Neutrophil (primary cell): ENCODE measurements at regions not wholly inside any gene's neighbourhood (a gene's known extent, or its start where the extent isn't known, plus 50 kb on each side); places are given as distances from the start of the nearest gene placed in this dataset.

ENCODE experiments used
- H3K27ac ChIP-seq: fragments of 200-600 bp; sonication (generic); 2 replicates; pipeline ENCODE4 v1.5.1; 2016; ENCODE audit warnings: mild to moderate bottlenecking, moderate library complexity
- H3K27me3 ChIP-seq: fragments of 200-600 bp; sonication (generic); 2 replicates; pipeline ENCODE4 v1.6.0; 2016; ENCODE audit warnings: mild to moderate bottlenecking
- H3K36me3 ChIP-seq: fragments of 200-600 bp; sonication (generic); 2 replicates; pipeline ENCODE4 v1.5.1; 2017
- H3K4me1 ChIP-seq, 2 experiments: fragments of 200-600 bp in 1 of 2; sonication (generic) in 1 of 2; 1 replicate in 1 of 2; 2 replicates in 1 of 2; pipeline versions ENCODE4 v1.5.1 to v1.6.1; 2013 to 2016; ENCODE audit warnings: low read depth in 1 of 2, low read length in 1 of 2, mild to moderate bottlenecking in 1 of 2, moderate library complexity in 1 of 2; ENCODE audit not compliant: control insufficient read depth in 1 of 2, insufficient read depth in 1 of 2
- H3K4me3 ChIP-seq, 2 experiments: fragments of 200-600 bp in 1 of 2; sonication (generic) in 1 of 2; 1 replicate in 1 of 2; 2 replicates in 1 of 2; pipeline ENCODE4 v1.5.1; 2013 to 2016; ENCODE audit warnings: low read depth in 1 of 2, low read length in 1 of 2, mild to moderate bottlenecking in 1 of 2, moderate library complexity in 1 of 2
- H3K9me3 ChIP-seq: fragments of 200-600 bp; sonication (generic); 2 replicates; pipeline ENCODE4 v1.5.1; 2016
- TF ChIP-seq, protein P1 (sequence below): fragments of 200-600 bp; sonication (generic); IDR thresholded peaks from 2 replicates; pipeline ENCODE4 v1.5.1; 2016; ENCODE audit warnings: antibody characterized with exemption

DNA sequence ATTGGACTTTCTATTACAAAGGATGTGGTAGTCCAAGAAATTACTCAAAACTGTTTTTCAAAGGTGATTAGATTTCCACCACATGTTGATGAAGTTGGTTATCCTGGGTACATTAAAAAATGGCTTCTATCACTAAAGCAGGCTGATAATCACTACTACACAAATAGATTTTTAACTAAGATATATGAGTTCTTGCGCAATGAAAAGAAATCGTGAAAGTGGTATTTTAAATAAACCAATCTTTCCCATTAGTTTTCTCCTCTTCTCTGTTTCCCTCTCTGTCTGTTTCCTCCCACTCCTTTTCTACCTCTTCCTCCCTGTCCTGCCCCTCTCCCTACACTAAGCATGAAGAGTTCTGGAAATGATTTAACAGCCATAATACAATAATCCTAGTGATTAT is 487.9 kb upstream of the CITED2 start:
- TF ChIP-seq, protein P1, sequence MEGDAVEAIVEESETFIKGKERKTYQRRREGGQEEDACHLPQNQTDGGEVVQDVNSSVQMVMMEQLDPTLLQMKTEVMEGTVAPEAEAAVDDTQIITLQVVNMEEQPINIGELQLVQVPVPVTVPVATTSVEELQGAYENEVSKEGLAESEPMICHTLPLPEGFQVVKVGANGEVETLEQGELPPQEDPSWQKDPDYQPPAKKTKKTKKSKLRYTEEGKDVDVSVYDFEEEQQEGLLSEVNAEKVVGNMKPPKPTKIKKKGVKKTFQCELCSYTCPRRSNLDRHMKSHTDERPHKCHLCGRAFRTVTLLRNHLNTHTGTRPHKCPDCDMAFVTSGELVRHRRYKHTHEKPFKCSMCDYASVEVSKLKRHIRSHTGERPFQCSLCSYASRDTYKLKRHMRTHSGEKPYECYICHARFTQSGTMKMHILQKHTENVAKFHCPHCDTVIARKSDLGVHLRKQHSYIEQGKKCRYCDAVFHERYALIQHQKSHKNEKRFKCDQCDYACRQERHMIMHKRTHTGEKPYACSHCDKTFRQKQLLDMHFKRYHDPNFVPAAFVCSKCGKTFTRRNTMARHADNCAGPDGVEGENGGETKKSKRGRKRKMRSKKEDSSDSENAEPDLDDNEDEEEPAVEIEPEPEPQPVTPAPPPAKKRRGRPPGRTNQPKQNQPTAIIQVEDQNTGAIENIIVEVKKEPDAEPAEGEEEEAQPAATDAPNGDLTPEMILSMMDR, result no peak
- Histone ChIP-seq H3K9me3 (no peaks in the 10 kb centered on the region), H3K36me3 (no peaks in the 10 kb centered on the region), H3K27ac (no peak overlapping the region), H3K27me3 (no peaks in the 10 kb centered on the region), H3K4me3 (no peak overlapping the region), H3K4me1 (no peaks in the 10 kb centered on the region)

DNA sequence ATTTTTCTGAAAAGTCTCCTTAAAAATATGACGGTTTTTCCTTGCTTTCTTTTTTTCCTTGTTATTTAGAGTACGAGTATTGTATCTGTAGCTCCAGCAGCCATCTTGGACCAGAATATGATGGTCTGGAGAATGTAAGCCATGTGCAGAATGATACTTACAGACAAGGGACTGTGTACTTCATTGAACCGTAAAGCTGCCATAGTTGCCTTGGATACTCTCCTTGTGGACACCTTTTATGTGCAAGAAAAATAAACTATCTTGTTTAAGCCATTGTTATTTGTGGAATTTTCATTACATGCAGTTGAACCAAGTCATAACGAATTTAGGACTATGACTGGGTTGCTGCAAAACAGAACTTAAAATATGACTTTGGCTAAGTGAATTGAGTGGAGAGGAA is 485.8 kb upstream of the CITED2 start:
- H3K4me1 ChIP-seq, result no peaks in the 10 kb centered on the region
- H3K9me3 ChIP-seq, result no peaks in the 10 kb centered on the region
- H3K27me3 ChIP-seq, result no peaks in the 10 kb centered on the region
- H3K27ac ChIP-seq, result no peak overlapping the region
- no peaks in the 10 kb centered on the region for H3K36me3 ChIP-seq
- TF ChIP-seq, protein P1, result no peak
- no peak overlapping the region for H3K4me3 ChIP-seq

DNA sequence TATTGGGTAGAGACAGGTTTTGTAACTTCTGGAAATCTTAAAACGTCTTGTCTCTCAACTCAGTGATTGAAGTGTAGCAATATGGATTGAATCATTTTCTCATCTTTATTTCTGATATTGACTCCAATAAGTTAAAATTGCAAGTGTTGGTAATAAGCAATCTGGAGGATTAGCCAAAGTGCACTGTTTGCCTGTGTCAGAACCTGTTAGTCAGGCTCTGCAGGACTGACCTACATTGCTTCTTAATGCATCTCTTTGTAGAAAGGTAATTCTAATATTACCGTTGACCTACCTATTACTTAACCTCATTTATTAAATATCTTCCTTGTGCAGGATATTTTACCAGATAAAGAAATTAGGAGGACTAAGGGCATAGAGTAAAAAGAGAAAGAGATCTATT is 484.0 kb upstream of the CITED2 start:
- Histone ChIP-seq H3K4me3 (no peak overlapping the region), H3K4me1 (no peaks in the 10 kb centered on the region), H3K9me3 (no peaks in the 10 kb centered on the region), H3K27me3 (no peaks in the 10 kb centered on the region), H3K27ac (no peak overlapping the region), H3K36me3 (no peaks in the 10 kb centered on the region)
- TF ChIP-seq, protein P1, result no peak

DNA sequence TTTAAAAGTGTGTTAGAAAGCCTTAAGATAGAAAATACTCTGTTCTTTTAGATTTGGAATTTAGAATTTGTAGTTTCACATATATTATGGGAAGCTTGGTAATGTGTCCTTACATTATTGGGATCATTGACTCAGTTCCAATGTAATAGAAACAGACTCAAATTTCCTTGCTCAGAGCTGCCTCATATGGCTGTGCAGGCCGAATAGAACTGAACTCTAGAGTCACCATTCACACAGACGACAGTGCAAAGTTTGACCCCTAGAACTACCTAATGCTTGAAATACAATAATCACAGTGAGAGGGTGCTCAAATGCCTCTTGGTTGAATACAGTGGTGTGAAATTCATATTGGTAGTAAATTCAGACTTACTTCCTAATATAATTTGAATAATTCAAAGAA is 482.7 kb upstream of the CITED2 start:
- Histone ChIP-seq H3K9me3 (no peaks in the 10 kb centered on the region), H3K4me3 (no peak overlapping the region), H3K27me3 (no peaks in the 10 kb centered on the region), H3K4me1 (no peaks in the 10 kb centered on the region), H3K27ac (no peak overlapping the region), H3K36me3 (no peaks in the 10 kb centered on the region)
- TF ChIP-seq, protein P1, result no peak

DNA sequence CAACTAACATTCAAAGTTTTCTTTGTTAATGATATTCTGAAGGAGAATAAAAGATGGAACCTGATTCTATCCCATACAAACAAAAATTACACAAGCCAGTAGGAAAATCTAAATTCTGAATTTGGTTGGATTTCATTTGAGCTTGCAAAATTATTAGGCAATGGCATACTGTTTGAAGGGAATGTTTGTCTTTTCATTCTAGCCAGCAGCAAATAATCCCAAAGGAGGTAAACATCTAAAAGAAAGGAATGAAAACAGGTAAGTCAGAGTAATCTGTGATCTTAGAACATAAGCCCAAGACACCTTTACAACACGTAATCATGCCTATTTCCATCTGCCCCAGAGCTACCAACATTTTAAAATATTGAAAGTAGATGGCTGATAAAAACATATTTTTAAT is 482.1 kb upstream of the CITED2 start:
- Histone ChIP-seq H3K4me3 (no peak overlapping the region), H3K27ac (no peak overlapping the region), H3K4me1 (no peaks in the 10 kb centered on the region), H3K27me3 (no peaks in the 10 kb centered on the region), H3K36me3 (no peaks in the 10 kb centered on the region), H3K9me3 (no peaks in the 10 kb centered on the region)
- TF ChIP-seq, protein P1, result no peak
